H1 (cell line): ENCODE measurements at regions not wholly inside any gene's neighbourhood (a gene's known extent, or its start where the extent isn't known, plus 50 kb on each side); places are given as distances from the start of the nearest gene placed in this dataset.
A peak's percentile ranks its signal among the peaks of the same experiment; 100 is the strongest.

ENCODE experiments used
- CTCF ChIA-PET: fragments of 300-600 bp; sonication (Branson Sonifier 250); formaldehyde crosslinking; loops from one replicate; lab custom pipeline; 2021; ENCODE audit not compliant: partially characterized antibody; lab: Charles Lee
- POLR2A ChIA-PET: fragments of 300-600 bp; sonication (Branson Sonifier 250); formaldehyde crosslinking; loops from one replicate; lab custom pipeline; 2021; ENCODE audit warnings: inconsistent platforms; ENCODE audit not compliant: partially characterized antibody; lab: Charles Lee
- DNase-seq, 2 experiments: peaks; one replicate each; pipeline versions ENCODE4 v3.0.0 to v3.0.0-alpha.2; 2010 to 2022; ENCODE audit warnings: low spot score in 2 of 2, low read depth in 1 of 2, mixed read lengths in 1 of 2
- FAIRE-seq: peaks from 2 replicates; lab custom pipeline; 2011; peaks lifted over from hg19 to GRCh38; lab: Jason Lieb, UNC
- H2AFZ ChIP-seq: 2 replicates; pipeline ENCODE4 v1.8.1; 2012; ENCODE audit warnings: low read length, inconsistent platforms
- H2AK5ac ChIP-seq: 2 replicates; pipeline ENCODE4 v1.6.1; 2013; ENCODE audit warnings: low read depth, low read length
- H2BK120ac ChIP-seq: replicated peaks from 2 replicates; pipeline ENCODE3; 2013; ENCODE audit warnings: low read depth, low read length, inconsistent platforms
- H2BK12ac ChIP-seq: 2 replicates; pipeline ENCODE4 v1.6.1; 2013; ENCODE audit warnings: low read depth, low read length
- H2BK15ac ChIP-seq: 2 replicates; pipeline ENCODE4 v1.6.1; 2013; ENCODE audit warnings: low read length
- H2BK20ac ChIP-seq: 2 replicates; pipeline ENCODE4 v1.6.1; 2013; ENCODE audit warnings: low read length
- H2BK5ac ChIP-seq: 2 replicates; pipeline ENCODE4 v1.6.1; 2013; ENCODE audit warnings: low read depth, low read length
- H3K14ac ChIP-seq: 2 replicates; pipeline ENCODE4 v1.6.1; 2013; ENCODE audit warnings: inconsistent platforms; ENCODE audit not compliant: insufficient read length
- H3K18ac ChIP-seq: 2 replicates; pipeline ENCODE4 v1.6.1; 2013; ENCODE audit warnings: low read length; ENCODE audit errors: extremely low read depth
- H3K23ac ChIP-seq: 2 replicates; pipeline ENCODE4 v1.6.1; 2013; ENCODE audit warnings: inconsistent platforms; ENCODE audit not compliant: insufficient read length
- H3K23me2 ChIP-seq: 2 replicates; pipeline ENCODE4 v1.6.1; 2013; ENCODE audit warnings: low read depth, low read length
- H3K27ac ChIP-seq: 2 replicates; pipeline ENCODE4 v1.6.1; 2011; ENCODE audit warnings: low read depth, low read length, inconsistent platforms
- H3K27me3 ChIP-seq, 4 experiments: replicated peaks in 1 of 4; 1 replicate in 1 of 4; 2 replicates in 3 of 4; pipeline versions ENCODE4 v1.6.1 to v1.8.1; 2011 to 2013; ENCODE audit warnings: low read length in 3 of 4, mild to moderate bottlenecking in 3 of 4, inconsistent platforms in 2 of 4, mixed read lengths in 2 of 4, moderate library complexity in 1 of 4; ENCODE audit not compliant: control insufficient read depth in 3 of 4, insufficient read depth in 3 of 4; ENCODE audit errors: extremely low read depth in 1 of 4
- H3K36me3 ChIP-seq, 4 experiments: 2 replicates each; pipeline versions ENCODE4 v1.6.1 to v1.8.1; 2011 to 2013; ENCODE audit warnings: mild to moderate bottlenecking in 4 of 4, low read length in 3 of 4, moderate library complexity in 2 of 4, control low read depth in 1 of 4, inconsistent platforms in 1 of 4; ENCODE audit not compliant: insufficient read depth in 4 of 4, control insufficient read depth in 2 of 4
- H3K4ac ChIP-seq: replicated peaks from 2 replicates; pipeline ENCODE3; 2013; ENCODE audit warnings: low read length, low read depth, mixed read lengths, inconsistent platforms; ENCODE audit not compliant: insufficient read length
- H3K4me1 ChIP-seq, 4 experiments: replicated peaks in 1 of 4; 1 replicate in 1 of 4; 2 replicates in 3 of 4; pipeline versions ENCODE4 v1.6.1 to v1.8.1; 2011 to 2013; ENCODE audit warnings: low read length in 3 of 4, inconsistent platforms in 2 of 4, mixed read lengths in 1 of 4; ENCODE audit not compliant: insufficient read depth in 4 of 4, control insufficient read depth in 3 of 4
- H3K4me2 ChIP-seq, 2 experiments: 2 replicates each; pipeline versions ENCODE4 v1.6.1 to v1.8.1; 2011 to 2013; ENCODE audit warnings: low read depth in 2 of 2, low read length in 2 of 2, control low read depth in 1 of 2, inconsistent platforms in 1 of 2, mild to moderate bottlenecking in 1 of 2; ENCODE audit not compliant: insufficient read depth in 1 of 2
- H3K4me3 ChIP-seq, 4 experiments: fragments of 200-600, 300-600 bp in 1 of 4; sonication (generic), shearing (Covaris generic), sonication (Bioruptor Twin) in 1 of 4; 2 replicates each; pipeline versions ENCODE4 v1.5.1 to v1.8.1; 2011 to 2016; ENCODE audit warnings: low read length in 4 of 4, low read depth in 3 of 4, control low read depth in 2 of 4, inconsistent platforms in 2 of 4, mild to moderate bottlenecking in 2 of 4, mixed read lengths in 1 of 4, moderate library complexity in 1 of 4; ENCODE audit not compliant: insufficient read depth in 2 of 4; ENCODE audit errors: extremely low read depth in 1 of 4
- H3K56ac ChIP-seq: replicated peaks from 2 replicates; pipeline ENCODE3; 2013; ENCODE audit warnings: low read depth, mild to moderate bottlenecking, mixed read lengths, low read length, inconsistent platforms; ENCODE audit not compliant: insufficient read length
- H3K79me1 ChIP-seq: 2 replicates; pipeline ENCODE4 v1.6.1; 2013; ENCODE audit warnings: low read depth, low read length, control low read depth
- H3K79me2 ChIP-seq, 2 experiments: 2 replicates each; pipeline versions ENCODE4 v1.6.1 to v1.8.1; 2012 to 2013; ENCODE audit warnings: low read length in 2 of 2, mild to moderate bottlenecking in 2 of 2, inconsistent platforms in 1 of 2; ENCODE audit not compliant: insufficient read depth in 2 of 2, control insufficient read depth in 1 of 2
- H3K9ac ChIP-seq, 4 experiments: replicated peaks in 1 of 4; 1 replicate in 1 of 4; 2 replicates in 3 of 4; pipeline versions ENCODE4 v1.6.1 to v1.8.1; 2011 to 2013; ENCODE audit warnings: low read depth in 3 of 4, low read length in 3 of 4, control low read depth in 2 of 4, mild to moderate bottlenecking in 2 of 4, moderate library complexity in 2 of 4, inconsistent platforms in 1 of 4; ENCODE audit errors: extremely low read depth in 1 of 4
- H3K9me3 ChIP-seq, 2 experiments: 2 replicates each; pipeline versions ENCODE4 v1.6.1 to v1.8.1; 2012 to 2013; ENCODE audit warnings: mild to moderate bottlenecking in 2 of 2, moderate library complexity in 2 of 2, control low read depth in 1 of 2, inconsistent platforms in 1 of 2, low read depth in 1 of 2, low read length in 1 of 2, mixed read lengths in 1 of 2; ENCODE audit not compliant: insufficient read depth in 2 of 2
- H4K20me1 ChIP-seq, 2 experiments: replicated peaks in 1 of 2; 2 replicates each; pipeline versions ENCODE3 to v1.8.1; 2011 to 2013; ENCODE audit warnings: inconsistent platforms in 2 of 2, low read length in 2 of 2, mild to moderate bottlenecking in 1 of 2; ENCODE audit not compliant: insufficient read depth in 2 of 2, control insufficient read depth in 1 of 2
- H4K5ac ChIP-seq: 2 replicates; pipeline ENCODE4 v1.6.1; 2013; ENCODE audit warnings: low read length, low read depth, mixed read lengths, inconsistent platforms; ENCODE audit not compliant: insufficient read length
- H4K8ac ChIP-seq: 2 replicates; pipeline ENCODE4 v1.8.0; 2013; ENCODE audit warnings: mild to moderate bottlenecking, moderate library complexity, low read length, inconsistent platforms; ENCODE audit not compliant: insufficient read depth; ENCODE audit errors: extremely low read depth
- H4K91ac ChIP-seq: replicated peaks from 2 replicates; pipeline ENCODE3; 2013; ENCODE audit warnings: low read length, mixed read lengths, inconsistent platforms; ENCODE audit not compliant: insufficient read length
- WGBS, 2 experiments: shearing (Covaris generic) in 1 of 2; methylation state at CpG; one replicate each; pipeline versions ENCODE4 v1.1.6 to v1.1.7; 2013 to 2015; ENCODE audit warnings: low lambda C conversion rate in 2 of 2, mixed read lengths in 2 of 2, inconsistent platforms in 1 of 2, low coverage in 1 of 2, missing lambda C conversion rate in 1 of 2; ENCODE audit not compliant: insufficient replicate concordance in 2 of 2, insufficient coverage in 1 of 2, insufficient read length in 1 of 2; ENCODE audit errors: extremely low coverage in 1 of 2, missing lambda C conversion rate in 1 of 2; 5-methylcytosine and 5-hydroxymethylcytosine counted together

DNA sequence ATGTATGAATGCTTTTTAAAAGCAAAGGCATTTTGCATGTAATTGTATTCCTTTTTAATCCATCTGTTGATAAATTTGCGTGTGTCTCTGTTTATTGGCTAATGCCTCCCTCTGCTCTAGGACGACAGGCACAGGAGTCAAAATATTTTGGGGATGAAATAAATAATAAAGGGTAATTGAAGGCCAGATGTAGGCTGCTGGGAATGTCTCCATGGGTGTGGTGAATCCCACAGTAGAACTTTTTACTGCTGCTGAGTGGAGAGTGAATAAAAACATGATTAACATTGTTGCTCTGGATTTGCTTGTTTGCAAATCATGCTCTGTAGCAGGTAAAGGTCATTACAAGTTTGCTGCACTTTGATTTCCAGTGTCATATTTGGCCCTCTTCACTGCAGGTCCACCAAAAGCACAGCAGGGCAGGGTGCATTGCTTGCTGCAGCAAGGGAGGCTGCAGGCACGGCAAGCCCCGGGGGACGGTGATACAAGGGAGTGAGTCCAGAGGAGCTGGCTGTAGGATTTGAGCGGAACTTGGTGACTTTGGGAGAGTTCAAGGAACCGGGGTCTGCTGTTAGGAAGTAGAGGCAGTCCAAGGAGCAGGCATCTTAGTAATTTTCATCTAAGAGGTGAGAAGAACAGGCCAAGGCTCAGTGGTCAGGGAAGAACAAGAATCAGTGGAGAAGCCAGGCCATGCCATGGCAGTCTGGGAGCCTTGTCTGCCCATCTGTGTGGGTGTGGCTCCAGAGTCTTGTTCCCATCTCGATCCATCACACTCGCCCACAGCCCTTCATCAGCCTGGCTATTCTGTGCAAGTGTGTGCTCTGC, 201.5 kb upstream of the RAB6C start:
- Histone ChIP-seq H2BK120ac (no peak overlapping the region), H3K23ac (no peak overlapping the region), H3K56ac (no peak overlapping the region), H4K8ac (no peak overlapping the region), H4K20me1 (no peaks in the 10 kb centered on the region), H3K4me1 (peaks cover 0 to 7% (median 3%) of the 10 kb centered on the region in 4 experiments; a peak in 4 of 7 replicates), H3K36me3 (no peaks in the 10 kb centered on the region), H4K91ac (no peak overlapping the region), H3K27ac (no peak overlapping the region), H4K5ac (no peak overlapping the region), H3K9me3 (no peaks in the 10 kb centered on the region), H2BK12ac (no peak overlapping the region), H3K27me3 (no peaks in the 10 kb centered on the region), H3K18ac (no peak overlapping the region), H2AK5ac (no peak overlapping the region), H3K14ac (no peak overlapping the region), H2AFZ (peak overlapping the region; percentile 56), H3K79me2 (no peaks in the 10 kb centered on the region), H2BK5ac (no peak overlapping the region), H3K4me2 (no peak overlapping the region), H3K4me3 (no peak overlapping the region), H2BK15ac (no peak overlapping the region), H3K23me2 (no peaks in the 10 kb centered on the region), H3K9ac (no peak overlapping the region), H2BK20ac (no peak overlapping the region), H3K79me1 (no peaks in the 10 kb centered on the region), H3K4ac (no peak overlapping the region)
- ChIA-PET CTCF (interaction anchor here (1.1 kb wide), 1 partner anchor 16 kb away, joined by 3 read pairs; no protein-coding TSS in a partner anchor), POLR2A (no interaction called here)
- peak in 1 of 2 experiments; percentile 23 for DNase-seq
- no peak for FAIRE-seq
- 88% methylated on average over 9 of the region's 9 CpGs; no CpG with 5 or more reads in 1 of the 2 experiments for WGBS, 2 experiments
